Stimulated activated CD4-positive, alpha-beta T cell treated with anti-CD3 and anti-CD28 coated beads, Interleukin-15, amount 100 ng/mL, for 48 hours (primary cell): ENCODE measurements at regions not wholly inside any gene's neighbourhood (a gene's known extent, or its start where the extent isn't known, plus 50 kb on each side); places are given as distances from the start of the nearest gene placed in this dataset.
"Not testable (repeated sequence)": the region's sequence is repeated elsewhere in the genome, so short reads cannot be mapped to it uniquely, and the experiment has no call there.

Experiments
- DNase-seq, 2 donors: peaks; one replicate each; pipeline ENCODE4 v3.0.0-alpha.2; 2020; ENCODE audit warnings: low read depth in 2 of 2

- DNase-seq, result not testable (repeated sequence)
These were observed 58.8 kb upstream of the ANKRD30BL start for GRCh38 chr2:132220589-132220988.

GRCh38 chr2:132221886-132222285 lies 60.1 kb upstream of the ANKRD30BL start:
- not testable (repeated sequence) for DNase-seq

- no peak for DNase-seq
These were observed 90.6 kb upstream of the ANKRD30BL start for GRCh38 chr2:132252191-132252893.

GRCh38 chr2:132252894-132253264 lies 91.1 kb upstream of the ANKRD30BL start:
- no peak for DNase-seq

GRCh38 chr2:132253496-132254305 lies 91.9 kb upstream of the ANKRD30BL start:
- DNase-seq, result no peak

DNA sequence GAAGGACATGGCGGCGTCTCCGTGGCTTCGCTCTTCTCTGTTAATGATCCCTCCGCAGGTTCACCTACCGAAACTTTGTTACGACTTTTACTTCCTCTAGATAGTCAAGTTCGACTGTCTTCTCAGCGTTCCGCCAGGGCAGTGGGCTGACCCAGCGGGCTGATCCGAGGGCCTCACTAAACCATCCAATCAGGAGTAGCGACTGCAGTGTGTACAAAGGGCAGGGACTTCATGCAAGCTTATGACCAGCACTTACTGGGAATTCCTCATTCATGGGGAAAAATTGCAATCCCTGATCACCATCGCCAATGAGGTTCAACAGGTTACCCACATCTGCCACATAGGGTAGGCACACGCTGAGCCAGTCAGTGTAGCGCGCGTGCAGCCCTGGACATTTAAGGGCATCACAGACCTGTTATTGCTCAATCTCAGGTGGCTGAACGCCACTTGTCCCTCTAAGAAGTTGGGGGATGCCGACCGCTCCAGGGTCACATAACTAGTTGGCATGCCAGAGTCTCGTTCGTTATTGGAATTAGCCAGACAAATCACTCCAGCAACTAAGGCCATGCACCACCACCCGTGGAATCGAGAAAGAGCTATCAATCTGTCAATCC lies 92.7 kb upstream of the ANKRD30BL start:
- not testable (repeated sequence) for DNase-seq

GRCh38 chr2:132255714-132256113 lies 94.0 kb upstream of the ANKRD30BL start:
- DNase-seq, result no peak

DNA sequence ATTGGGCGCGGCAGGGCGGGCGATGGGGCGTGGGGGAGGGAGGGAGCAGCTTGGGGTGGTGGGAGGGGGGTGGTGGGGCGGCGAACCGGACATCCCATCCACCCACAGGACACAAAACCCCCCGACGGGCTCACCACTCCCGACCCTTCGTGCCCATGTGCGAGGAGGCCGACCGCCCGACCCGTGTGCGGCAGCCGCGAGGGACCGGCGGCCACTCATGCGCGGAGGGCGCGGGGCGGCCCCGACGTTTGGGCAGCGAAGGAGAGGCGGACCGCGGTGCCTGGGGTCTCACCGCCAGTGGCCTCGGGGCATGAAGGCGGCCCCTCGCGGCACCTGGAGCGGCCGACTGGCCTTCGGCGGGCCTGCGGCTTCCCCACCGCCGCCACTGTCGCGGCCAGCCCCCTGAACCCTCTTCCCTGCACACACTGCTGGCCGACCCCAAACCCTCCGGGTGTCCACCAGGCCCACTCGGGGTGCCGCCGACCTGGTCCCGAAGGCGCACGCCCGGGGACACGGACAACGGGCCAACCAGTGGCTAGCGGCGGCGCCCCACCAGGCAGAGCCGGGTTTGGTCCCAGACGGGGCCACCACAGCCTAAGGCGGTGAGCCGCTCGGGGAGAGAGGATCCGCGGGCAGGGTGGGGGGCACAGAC lies 94.6 kb upstream of the ANKRD30BL start:
- DNase-seq, result no peak

DNA sequence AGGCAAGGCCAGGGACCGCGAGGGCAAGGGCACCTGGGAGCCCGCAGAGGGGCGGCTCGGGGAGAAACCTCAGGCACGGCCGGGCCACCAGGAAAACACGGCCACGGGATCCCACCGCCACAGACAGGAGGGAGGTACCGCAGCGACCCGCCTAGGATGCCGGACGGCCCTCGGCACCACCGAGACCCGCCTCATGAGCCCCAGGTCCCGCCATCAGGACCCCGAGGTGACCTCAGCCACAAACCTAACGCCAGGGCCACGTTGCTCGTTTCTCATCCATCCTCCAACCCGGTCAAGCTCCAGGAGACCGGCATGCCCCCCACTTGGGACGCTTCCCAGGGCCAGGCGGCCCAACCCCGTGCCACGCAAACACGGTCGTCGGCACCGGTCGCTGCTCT lies 95.2 kb upstream of the ANKRD30BL start:
- DNase-seq, result not testable (repeated sequence)

DNA sequence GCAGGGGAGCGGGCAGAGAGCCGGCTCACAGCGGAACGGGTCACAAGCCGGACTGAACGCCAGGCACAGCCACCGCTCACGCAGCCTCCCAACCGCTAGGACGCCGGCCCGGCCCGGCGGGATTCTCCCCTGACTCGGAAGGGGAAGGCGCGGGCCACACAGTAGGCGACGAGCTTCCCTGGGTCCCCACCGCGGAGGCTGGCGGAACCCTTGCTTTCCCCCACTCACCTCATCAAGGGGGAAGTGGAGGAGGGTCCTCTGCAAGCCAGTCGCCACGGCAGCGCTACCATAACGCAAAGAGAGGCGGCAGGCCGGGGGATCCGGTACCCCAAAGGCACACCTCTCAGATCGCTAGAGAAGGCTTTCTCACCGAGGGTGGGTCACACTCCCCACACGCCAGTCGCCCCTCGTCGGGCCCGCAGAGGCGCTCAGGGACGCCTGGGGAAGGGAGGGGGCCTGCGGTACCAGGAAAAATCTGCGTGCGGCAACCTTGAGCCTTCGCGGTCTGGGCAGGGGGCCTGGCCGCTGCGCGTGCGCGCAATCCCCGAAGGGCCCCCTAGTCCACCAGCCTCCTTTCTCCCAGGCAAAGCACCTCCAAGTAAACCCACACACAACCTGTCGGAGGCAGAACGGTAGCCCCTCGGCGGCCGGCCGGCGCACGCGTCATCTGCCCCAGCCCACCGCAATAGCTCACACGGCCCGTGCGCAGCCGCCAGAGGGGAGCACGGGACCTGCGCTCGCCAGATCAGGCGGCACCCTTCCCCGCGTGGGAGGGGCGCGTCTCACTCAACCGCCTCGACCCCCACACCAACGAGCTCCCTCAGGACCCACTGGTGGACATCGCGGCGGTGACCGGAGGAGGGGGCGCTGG lies 95.8 kb upstream of the ANKRD30BL start:
- DNase-seq, result not testable (repeated sequence)

DNA sequence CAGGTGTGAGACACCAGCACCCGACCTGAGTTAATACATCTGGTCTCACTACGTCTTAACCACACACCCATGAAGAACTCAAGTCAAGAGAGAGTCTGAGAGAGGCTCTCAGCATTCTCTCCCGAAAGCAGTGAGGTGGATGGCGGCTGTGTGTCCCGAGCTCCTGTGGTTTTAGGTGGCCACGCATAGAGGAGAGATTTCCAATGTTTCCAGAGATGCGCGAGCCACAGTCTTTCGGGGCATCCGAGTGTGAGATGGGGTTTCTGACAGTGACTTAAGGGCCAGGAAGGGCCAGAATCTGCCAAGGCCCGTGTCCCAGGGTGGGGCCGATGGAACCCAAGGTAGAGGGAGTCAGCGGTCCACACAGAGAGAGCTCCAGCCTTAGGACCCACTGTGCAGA lies 97.5 kb upstream of the ANKRD30BL start:
- DNase-seq, result not testable (repeated sequence)

DNA sequence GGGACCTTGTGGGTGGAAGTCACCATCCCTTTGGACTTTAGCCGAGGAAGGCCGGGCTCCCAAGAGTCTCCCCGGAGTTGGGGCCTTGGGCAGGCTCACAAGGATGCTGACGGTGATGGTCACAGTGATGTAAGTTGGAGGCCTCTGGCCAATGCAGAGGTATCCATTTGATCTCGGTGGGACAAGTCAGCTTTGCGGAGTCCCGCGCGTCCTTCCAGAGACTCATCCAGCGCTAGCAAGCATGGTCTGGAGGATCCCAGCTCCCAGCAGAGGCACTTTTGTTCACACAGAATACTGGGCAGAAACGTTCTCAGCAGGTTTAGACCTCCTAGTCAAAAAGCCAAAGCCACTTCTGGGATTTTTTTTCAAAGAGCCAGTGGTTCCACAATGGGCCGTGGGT lies 103.8 kb upstream of the ANKRD30BL start:
- not testable (repeated sequence) for DNase-seq

GRCh38 chr2:132267105-132267497 lies 105.3 kb upstream of the ANKRD30BL start:
- DNase-seq, result no peak

DNA sequence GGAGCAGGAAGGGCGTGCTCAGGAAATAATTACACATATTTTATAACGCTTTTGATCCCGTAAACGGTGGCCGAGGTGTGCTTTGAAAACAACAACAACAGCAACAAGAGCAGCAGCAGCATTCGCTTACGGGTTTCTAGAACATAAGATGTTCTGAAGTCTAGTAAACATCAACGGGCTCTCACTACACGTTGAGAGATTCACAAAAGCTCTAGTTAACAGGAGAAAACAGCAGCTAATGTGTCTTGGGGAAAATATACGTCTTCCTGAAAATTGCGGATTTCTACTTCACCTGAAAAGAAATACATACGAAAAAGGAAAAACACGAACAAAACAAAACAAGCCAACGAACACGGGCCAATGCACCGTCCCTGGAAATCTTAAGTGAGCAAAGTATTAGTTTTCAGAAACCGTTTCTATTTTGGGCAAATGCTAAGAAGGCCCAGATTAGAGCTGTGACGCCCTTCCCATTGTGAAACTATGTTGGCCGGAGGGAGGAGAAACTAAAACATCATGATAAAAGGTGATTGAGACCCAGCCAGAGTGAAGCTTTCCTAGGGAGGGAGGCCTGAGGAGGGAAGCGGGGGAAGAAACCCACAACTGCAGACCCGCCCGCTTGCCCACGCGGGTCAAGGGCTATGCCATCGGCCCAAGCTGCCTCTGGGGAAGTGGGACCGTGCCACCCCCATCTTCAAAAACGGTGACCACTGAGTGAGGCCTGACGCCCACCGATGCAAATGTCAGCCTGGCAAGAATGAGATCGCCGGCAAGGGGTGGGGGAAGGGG lies 105.9 kb upstream of the ANKRD30BL start:
- not testable (repeated sequence) for DNase-seq

GRCh38 chr2:132268284-132268976 lies 106.7 kb upstream of the ANKRD30BL start:
- peak; percentile 18 for DNase-seq

- DNase-seq, result no peak
These were observed 107.3 kb upstream of the ANKRD30BL start for GRCh38 chr2:132268977-132269523.

GRCh38 chr2:132270255-132270654 lies 108.5 kb upstream of the ANKRD30BL start:
- no peak for DNase-seq

DNA sequence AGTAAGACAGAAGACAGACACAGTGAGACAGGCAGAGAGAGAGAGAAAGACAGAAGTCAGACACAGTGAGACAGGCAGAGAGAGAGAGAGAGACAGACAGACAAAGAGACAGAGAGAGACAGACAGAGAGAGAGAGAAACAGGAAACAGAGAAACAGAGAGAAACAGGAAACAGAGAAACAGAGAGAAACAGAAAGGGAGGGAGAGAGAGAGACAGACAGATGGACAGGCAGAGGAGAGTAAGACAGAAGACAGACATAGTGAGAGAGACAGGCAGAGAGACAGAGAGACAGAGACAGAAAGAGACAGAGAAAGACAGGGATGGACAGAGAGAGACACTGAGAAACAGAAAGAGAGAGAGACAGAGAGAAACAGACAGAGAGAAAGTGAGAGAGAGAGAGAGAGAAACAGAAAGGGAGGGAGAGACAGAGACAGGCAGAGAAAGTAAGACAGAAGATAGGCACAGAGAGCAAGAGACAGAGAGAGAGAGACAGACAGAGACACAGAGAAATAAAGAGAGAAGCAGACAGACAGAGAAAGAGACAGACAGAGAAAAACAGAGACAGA lies 109.3 kb upstream of the ANKRD30BL start:
- no peak for DNase-seq

DNA sequence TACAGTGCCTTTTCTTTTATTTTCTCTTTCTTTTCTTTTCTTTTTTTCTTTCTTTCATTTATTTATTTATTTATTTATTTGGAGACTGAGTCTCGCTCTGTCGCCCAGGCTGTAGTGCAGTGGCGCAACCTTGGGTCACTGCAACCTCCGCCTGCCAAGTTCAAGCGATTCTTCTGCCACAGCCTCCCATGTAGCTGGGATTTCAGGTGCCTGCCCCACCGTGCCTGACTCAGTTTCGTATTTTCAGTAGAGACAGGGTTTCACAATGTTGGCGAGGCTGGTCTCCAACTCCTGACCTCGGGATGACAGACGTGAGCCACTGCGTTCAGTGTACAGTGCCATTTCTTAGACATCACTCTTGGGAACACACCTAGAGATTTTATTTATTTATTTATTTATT lies 110.0 kb upstream of the ANKRD30BL start:
- DNase-seq, result not testable (repeated sequence)
